B cell (primary cell): ENCODE measurements at regions not wholly inside any gene's neighbourhood (a gene's known extent, or its start where the extent isn't known, plus 50 kb on each side); places are given as distances from the start of the nearest gene placed in this dataset.

ENCODE experiments used
- ATAC-seq: fragments of 200-7000 bp; cut with Tn5 transposase; one replicate; pipeline ENCODE4 v1.10.0; 2021; ENCODE audit warnings: low read depth, mild to moderate bottlenecking, moderate number of reproducible peaks, moderate library complexity
- CTCF ChIA-PET: fragments of 350-600 bp; sonication (Branson Sonifier 250); formaldehyde crosslinking; loops from one replicate; lab custom pipeline; 2021; ENCODE audit warnings: antibody characterized with exemption, inconsistent platforms; lab: Charles Lee
- POLR2A ChIA-PET: fragments of 350-600 bp; sonication (Branson Sonifier 250); formaldehyde crosslinking; loops from one replicate; lab custom pipeline; 2021; ENCODE audit warnings: antibody characterized with exemption; lab: Charles Lee
- DNase-seq: peaks from one replicate; pipeline ENCODE4 v3.0.0; 2013
- H2AFZ ChIP-seq: 2 replicates; pipeline ENCODE4 v1.6.1; 2012; ENCODE audit warnings: mild to moderate bottlenecking, low read depth, low read length; ENCODE audit not compliant: insufficient read depth, poor library complexity, severe bottlenecking
- H3K27ac ChIP-seq, 2 donors: 1 replicate in 1 of 2; 2 replicates in 1 of 2; pipeline ENCODE4 v1.5.1; 2012 to 2013; ENCODE audit warnings: low read length in 2 of 2, mild to moderate bottlenecking in 2 of 2, moderate library complexity in 1 of 2
- H3K27me3 ChIP-seq, 4 experiments: fragments of 200-600 bp in 1 of 4; sonication (generic) in 1 of 4; replicated peaks in 1 of 4; 1 replicate in 2 of 4; 2 replicates in 2 of 4; pipeline versions ENCODE4 v1.6.1 to v1.7.0; 2013 to 2016; ENCODE audit warnings: low read length in 3 of 4, mild to moderate bottlenecking in 2 of 4, mixed read lengths in 1 of 4, moderate library complexity in 1 of 4; ENCODE audit not compliant: insufficient read depth in 4 of 4, control insufficient read depth in 3 of 4; ENCODE audit errors: control extremely low read depth in 1 of 4
- H3K36me3 ChIP-seq, 2 experiments: replicated peaks in 1 of 2; 1 replicate in 1 of 2; 2 replicates in 1 of 2; pipeline versions ENCODE4 v1.6.1 to v1.7.1; 2013; ENCODE audit warnings: low read length in 1 of 2; ENCODE audit not compliant: insufficient read depth in 2 of 2, control insufficient read depth in 1 of 2; ENCODE audit errors: control extremely low read depth in 1 of 2, extremely low read depth in 1 of 2
- H3K4me1 ChIP-seq, 2 donors: fragments of 200-600 bp in 1 of 2; sonication (generic) in 1 of 2; 1 replicate in 1 of 2; 2 replicates in 1 of 2; pipeline versions ENCODE4 v1.5.1 to v1.6.1; 2013 to 2017; ENCODE audit warnings: low read length in 2 of 2; ENCODE audit not compliant: control insufficient read depth in 2 of 2, insufficient read depth in 2 of 2
- H3K4me2 ChIP-seq: replicated peaks from 2 replicates; pipeline ENCODE3; 2012; ENCODE audit warnings: mild to moderate bottlenecking, low read depth, low read length; ENCODE audit not compliant: poor library complexity, severe bottlenecking
- H3K4me3 ChIP-seq, 5 experiments: fragments of 200-600 bp in 1 of 5; sonication (generic) in 1 of 5; 1 replicate in 3 of 5; 2 replicates in 2 of 5; pipeline versions ENCODE4 v1.5.1 to v1.7.0; 2011 to 2016; ENCODE audit warnings: low read length in 4 of 5, mild to moderate bottlenecking in 4 of 5, low read depth in 2 of 5, control low read depth in 1 of 5, moderate library complexity in 1 of 5; ENCODE audit not compliant: insufficient read depth in 1 of 5; ENCODE audit errors: control extremely low read depth in 1 of 5, extremely low read depth in 1 of 5
- H3K79me2 ChIP-seq: fragments of 200-600 bp; sonication (generic); one replicate; pipeline ENCODE4 v1.6.0; 2016; ENCODE audit warnings: low read length; ENCODE audit not compliant: control insufficient read depth, insufficient read depth
- H3K9ac ChIP-seq: fragments of 200-600 bp; sonication (generic); 2 replicates; pipeline ENCODE4 v1.6.1; 2017; ENCODE audit warnings: mild to moderate bottlenecking, low read length, moderate library complexity
- H3K9me3 ChIP-seq, 3 donors: one replicate each; pipeline versions ENCODE4 v1.6.1 to v1.7.1; 2013; ENCODE audit warnings: low read length in 2 of 3; ENCODE audit not compliant: control insufficient read depth in 2 of 3, insufficient read depth in 1 of 3; ENCODE audit errors: control extremely low read depth in 1 of 3
- H4K20me1 ChIP-seq: 2 replicates; pipeline ENCODE4 v1.6.0; 2012; ENCODE audit warnings: mild to moderate bottlenecking, low read length; ENCODE audit not compliant: insufficient read depth, control insufficient read depth, poor library complexity, severe bottlenecking
- H3K27ac Mint-ChIP-seq: one replicate; pipeline ENCODE4 v1.8.0; 2021; ENCODE audit warnings: mixed read lengths
- H3K27me3 Mint-ChIP-seq: one replicate; pipeline ENCODE4 v1.8.0; 2021; ENCODE audit warnings: mixed read lengths
- H3K4me1 Mint-ChIP-seq: one replicate; pipeline ENCODE4 v1.8.0; 2021; ENCODE audit warnings: mixed read lengths
- H3K4me3 Mint-ChIP-seq: one replicate; pipeline ENCODE4 v1.8.0; 2021; ENCODE audit warnings: mixed read lengths
- H3K9me3 Mint-ChIP-seq: one replicate; pipeline ENCODE4 v1.8.0; 2022; ENCODE audit warnings: mixed read lengths; ENCODE audit not compliant: insufficient read depth
- EZH2 ChIP-seq: IDR thresholded peaks from 2 replicates; pipeline ENCODE4 v1.6.1; 2012; ENCODE audit warnings: borderline replicate concordance, low read depth, mild to moderate bottlenecking, moderate library complexity, low read length; ENCODE audit not compliant: insufficient read depth, poor library complexity, severe bottlenecking
- WGBS: methylation state at CpG from one replicate; pipeline ENCODE4 v1.1.5; 2013; ENCODE audit warnings: missing lambda C conversion rate; ENCODE audit not compliant: insufficient coverage; 5-methylcytosine and 5-hydroxymethylcytosine counted together
- intact Hi-C: fragments of 100-400 bp; cut with micrococcal nuclease; formaldehyde crosslinking; loops from one replicate; pipeline ENCODE4 v1.10.0; 2022
- TF ChIP-seq, protein P1 (sequence below): fragments of 200-600 bp; IDR thresholded peaks from one replicate; pipeline ENCODE4 v1.8.0; 2022; ENCODE audit warnings: antibody characterized with exemption, mild to moderate bottlenecking

DNA sequence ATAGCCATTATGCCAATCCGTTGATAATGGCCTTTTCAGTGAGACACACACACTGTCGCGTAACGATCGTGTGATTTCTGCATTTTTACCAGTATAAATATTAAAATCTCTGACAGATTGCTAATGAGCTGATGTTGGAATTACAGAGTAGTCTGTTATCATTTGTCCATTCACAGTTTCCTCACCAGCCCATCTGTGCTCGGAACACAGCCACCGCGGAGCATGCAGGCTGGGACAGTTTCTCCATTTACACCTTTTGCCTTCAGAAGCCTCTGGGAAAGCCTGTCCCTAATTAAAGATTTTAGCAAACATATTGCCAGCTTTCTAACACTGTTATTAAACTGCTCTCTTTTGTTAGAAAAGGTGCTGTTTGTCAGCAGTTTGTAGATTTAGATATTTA is 82.2 kb upstream of the BARHL2 start:
- peaks cover 7% of the 10 kb centered on the region for H3K9me3 Mint-ChIP-seq
- no peak overlapping the region for H3K27ac Mint-ChIP-seq
- CTCF ChIA-PET, result no interaction called here

DNA sequence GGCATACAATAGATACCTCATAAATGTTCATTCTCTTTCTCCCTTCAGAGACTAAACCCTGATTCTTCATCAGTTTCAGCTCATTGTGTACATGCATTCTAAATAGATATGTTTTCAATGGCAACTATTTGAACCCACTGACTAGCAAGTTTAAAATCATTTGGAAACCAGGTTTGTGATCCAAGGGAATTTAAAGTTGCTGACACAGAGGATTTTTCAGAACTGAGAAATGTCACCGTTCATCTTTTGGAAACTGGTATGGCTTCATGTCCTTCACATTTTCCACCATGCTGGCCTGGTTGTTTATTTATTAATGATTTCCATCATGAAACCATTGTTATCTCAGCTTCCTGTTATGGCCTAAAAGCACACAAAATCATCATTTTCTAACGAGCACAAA is 81.8 kb upstream of the BARHL2 start:
- H3K27me3 ChIP-seq, result peaks cover 0 to 11% (median 3%) of the 10 kb centered on the region in 4 experiments
- POLR2A ChIA-PET, result no interaction called here
- H3K36me3 ChIP-seq, result no peaks in the 10 kb centered on the region
- H3K4me1 ChIP-seq, result no peaks in the 10 kb centered on the region
- Mint-ChIP-seq H3K27me3 (peaks cover 23% of the 10 kb centered on the region), H3K9me3 (peaks cover 7% of the 10 kb centered on the region), H3K27ac (no peak overlapping the region), H3K4me3 (no peak overlapping the region), H3K4me1 (no peaks in the 10 kb centered on the region)
- TF ChIP-seq, protein P1, sequence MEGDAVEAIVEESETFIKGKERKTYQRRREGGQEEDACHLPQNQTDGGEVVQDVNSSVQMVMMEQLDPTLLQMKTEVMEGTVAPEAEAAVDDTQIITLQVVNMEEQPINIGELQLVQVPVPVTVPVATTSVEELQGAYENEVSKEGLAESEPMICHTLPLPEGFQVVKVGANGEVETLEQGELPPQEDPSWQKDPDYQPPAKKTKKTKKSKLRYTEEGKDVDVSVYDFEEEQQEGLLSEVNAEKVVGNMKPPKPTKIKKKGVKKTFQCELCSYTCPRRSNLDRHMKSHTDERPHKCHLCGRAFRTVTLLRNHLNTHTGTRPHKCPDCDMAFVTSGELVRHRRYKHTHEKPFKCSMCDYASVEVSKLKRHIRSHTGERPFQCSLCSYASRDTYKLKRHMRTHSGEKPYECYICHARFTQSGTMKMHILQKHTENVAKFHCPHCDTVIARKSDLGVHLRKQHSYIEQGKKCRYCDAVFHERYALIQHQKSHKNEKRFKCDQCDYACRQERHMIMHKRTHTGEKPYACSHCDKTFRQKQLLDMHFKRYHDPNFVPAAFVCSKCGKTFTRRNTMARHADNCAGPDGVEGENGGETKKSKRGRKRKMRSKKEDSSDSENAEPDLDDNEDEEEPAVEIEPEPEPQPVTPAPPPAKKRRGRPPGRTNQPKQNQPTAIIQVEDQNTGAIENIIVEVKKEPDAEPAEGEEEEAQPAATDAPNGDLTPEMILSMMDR, result no peak
- TF ChIP-seq EZH2, result no peak
- H3K9me3 ChIP-seq, result peaks cover 0 to 9% (median 3%) of the 10 kb centered on the region in 3 donors
- intact Hi-C loops, result no loop called here
- no peak overlapping the region for H2AFZ ChIP-seq
- no peak overlapping the region for H3K27ac ChIP-seq
- ATAC-seq (no peak), DNase-seq (no peak)
- no peak overlapping the region for H3K9ac ChIP-seq
- WGBS, result 38% methylated on average over 1 of the region's 2 CpGs
- CTCF ChIA-PET, result no interaction called here
- H3K79me2 ChIP-seq, result no peaks in the 10 kb centered on the region
- no peak overlapping the region for H3K4me2 ChIP-seq
- no peaks in the 10 kb centered on the region for H4K20me1 ChIP-seq
- no peak overlapping the region for H3K4me3 ChIP-seq

More for the DNA sequence above, 82.2 kb upstream of the BARHL2 start:
- Histone ChIP-seq H3K4me3 (no peak overlapping the region), H2AFZ (no peak overlapping the region), H3K9ac (no peak overlapping the region), H3K9me3 (peaks cover 0 to 9% (median 3%) of the 10 kb centered on the region in 3 donors), H3K79me2 (no peaks in the 10 kb centered on the region), H3K4me2 (no peak overlapping the region), H4K20me1 (no peaks in the 10 kb centered on the region), H3K27me3 (peaks cover 0 to 11% (median 3%) of the 10 kb centered on the region in 4 experiments), H3K4me1 (no peaks in the 10 kb centered on the region), H3K27ac (no peak overlapping the region), H3K36me3 (no peaks in the 10 kb centered on the region)
- TF ChIP-seq EZH2, result no peak
- TF ChIP-seq, protein P1, result no peak
- Mint-ChIP-seq H3K27me3 (peaks cover 20% of the 10 kb centered on the region), H3K4me1 (no peaks in the 10 kb centered on the region), H3K4me3 (no peak overlapping the region)
- DNase-seq (no peak), ATAC-seq (no peak)
- intact Hi-C loops, result no loop called here
- POLR2A ChIA-PET, result no interaction called here
- 100% methylated on average over 2 of the region's 8 CpGs for WGBS
